ENCODE measurements at regions not wholly inside any gene's neighbourhood (a gene's known extent, or its start where the extent isn't known, plus 50 kb on each side); places are given as distances from the start of the nearest gene placed in this dataset.

DNA sequence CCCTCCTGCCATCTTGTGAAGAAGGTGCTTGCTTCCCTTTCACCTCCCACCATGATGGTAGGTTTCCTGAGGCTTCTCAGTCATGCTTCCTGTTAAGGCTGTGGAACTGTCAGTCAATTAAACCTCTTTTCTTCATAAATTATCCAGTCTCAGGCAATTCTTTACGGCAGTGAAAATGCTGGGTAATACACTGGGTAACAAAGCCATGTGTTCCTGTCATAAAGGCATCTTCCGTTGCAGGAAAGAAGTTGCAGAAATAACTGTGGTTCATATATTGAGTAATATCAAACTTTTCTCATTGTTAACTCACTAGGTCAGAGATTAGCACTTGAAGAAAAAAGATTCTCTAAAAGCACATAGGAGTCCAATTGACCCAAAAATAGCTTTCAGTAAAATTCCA, 163.9 kb upstream of the HNMT start:
- Histone ChIP-seq H3K9me2 (no peaks in the 10 kb centered on the region), H3F3A (replicated peaks; ENCODE audit: insufficient read depth) (no peaks in the 10 kb centered on the region), H3K9ac (no peak overlapping the region), H3K4me2 (no peak overlapping the region), H2AFZ (ENCODE audit: low read depth) (no peak overlapping the region), H3K79me2 (ENCODE audit: insufficient read depth) (no peaks in the 10 kb centered on the region), H3K4me3 (ENCODE audit: low read depth in 2 of 2, low read length in 1 of 2) (no peak overlapping the region), H3K4me1 (ENCODE audit: control insufficient read depth in 1 of 2, insufficient read depth in 2 of 2, low read depth in 1 of 2, low read length in 1 of 2) (no peaks in the 10 kb centered on the region), H4K20me1 (ENCODE audit: insufficient read depth) (no peaks in the 10 kb centered on the region), H3K27ac (ENCODE audit: low read depth in 2 of 2, low read length in 1 of 2) (no peak overlapping the region), H3K36me3 (replicated peaks in 1 of 2; ENCODE audit: control insufficient read depth in 1 of 2, insufficient read depth in 2 of 2, low read length in 1 of 2) (no peaks in the 10 kb centered on the region), H3K9me3 (no peaks in the 10 kb centered on the region), H3K27me3 (ENCODE audit: insufficient read depth) (no peaks in the 10 kb centered on the region)
- POLR2A ChIA-PET = no interaction called here
- 18% methylated on average over 2 of the region's 2 CpGs for WGBS (ENCODE audit: low lambda C conversion rate)
- TF ChIP-seq TAF1 (IDR thresholded peaks at IDR 0.05; ENCODE audit: borderline replicate concordance, low read depth, low read length) = no peak
- CTCF ChIA-PET = no interaction called here
- no peak for DNase-seq

DNA sequence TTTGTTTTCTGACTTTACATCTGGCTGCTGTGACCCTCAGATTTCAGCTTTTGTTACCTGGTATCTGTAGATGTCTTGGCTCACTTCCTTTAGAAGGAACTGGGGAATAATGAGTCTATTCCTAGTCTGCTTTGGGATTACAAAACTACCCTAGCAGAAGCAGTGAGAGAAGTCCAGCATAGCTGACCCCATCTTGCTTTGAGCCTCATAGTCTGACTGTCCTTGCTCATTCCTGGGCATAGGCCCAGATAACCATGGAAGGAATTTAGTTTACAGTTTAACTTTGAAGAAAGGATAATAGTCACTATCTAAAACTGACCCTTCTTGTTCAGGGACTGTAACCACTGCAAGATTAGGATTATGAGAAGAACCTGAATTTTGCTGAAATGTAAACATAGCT, 163.0 kb upstream of the HNMT start:
- no peaks in the 10 kb centered on the region for H3K9me2 ChIP-seq
- no peak overlapping the region for H3K9ac ChIP-seq
- H3K4me2 ChIP-seq = no peak overlapping the region
- H2AFZ ChIP-seq (ENCODE audit: low read depth) = no peak overlapping the region
- TF ChIP-seq CHD2 (IDR thresholded peaks at IDR 0.05; ENCODE audit: low read length, partially characterized antibody) = no peak
- TF ChIP-seq, protein P1, sequence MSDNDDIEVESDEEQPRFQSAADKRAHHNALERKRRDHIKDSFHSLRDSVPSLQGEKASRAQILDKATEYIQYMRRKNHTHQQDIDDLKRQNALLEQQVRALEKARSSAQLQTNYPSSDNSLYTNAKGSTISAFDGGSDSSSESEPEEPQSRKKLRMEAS (IDR thresholded peaks at IDR 0.05; ENCODE audit: low read depth) = no peak
- TF ChIP-seq TCF12 (IDR thresholded peaks at IDR 0.05) = no peak
- no peak for TF ChIP-seq GABPA (IDR thresholded peaks at IDR 0.05; ENCODE audit: low read depth)
- no peak for TF ChIP-seq TEAD4 (IDR thresholded peaks at IDR 0.05; ENCODE audit: borderline replicate concordance, insufficient read depth)
- no peak for TF ChIP-seq RXRA (IDR thresholded peaks at IDR 0.05; ENCODE audit: borderline replicate concordance, low read depth)
- no peak for TF ChIP-seq GATA2 (CRISPR knock-in tag; IDR thresholded peaks at IDR 0.05)
- TF ChIP-seq FOXM1 (IDR thresholded peaks at IDR 0.05; ENCODE audit: low read depth) = no peak
- TF ChIP-seq RAD21 (IDR thresholded peaks at IDR 0.05; ENCODE audit: low read length) = no peak
- no peaks in the 10 kb centered on the region for H3K27me3 ChIP-seq (ENCODE audit: insufficient read depth)
- DNase-seq = no peak
- no peaks in the 10 kb centered on the region for H3K79me2 ChIP-seq (ENCODE audit: insufficient read depth)
- H4K20me1 ChIP-seq (ENCODE audit: insufficient read depth) = no peaks in the 10 kb centered on the region
- CTCF ChIA-PET = no interaction called here
- H3K4me3 ChIP-seq (ENCODE audit: low read depth in 2 of 2, low read length in 1 of 2) = no peak overlapping the region
- no peaks in the 10 kb centered on the region for H3F3A ChIP-seq (replicated peaks; ENCODE audit: insufficient read depth)
- no peaks in the 10 kb centered on the region for H3K36me3 ChIP-seq (replicated peaks in 1 of 2; ENCODE audit: control insufficient read depth in 1 of 2, insufficient read depth in 2 of 2, low read length in 1 of 2)
- no peaks in the 10 kb centered on the region for H3K9me3 ChIP-seq
- POLR2A ChIA-PET = no interaction called here
- H3K4me1 ChIP-seq (ENCODE audit: control insufficient read depth in 1 of 2, insufficient read depth in 2 of 2, low read depth in 1 of 2, low read length in 1 of 2) = no peaks in the 10 kb centered on the region
- no peak overlapping the region for H3K27ac ChIP-seq (ENCODE audit: low read depth in 2 of 2, low read length in 1 of 2)

DNA sequence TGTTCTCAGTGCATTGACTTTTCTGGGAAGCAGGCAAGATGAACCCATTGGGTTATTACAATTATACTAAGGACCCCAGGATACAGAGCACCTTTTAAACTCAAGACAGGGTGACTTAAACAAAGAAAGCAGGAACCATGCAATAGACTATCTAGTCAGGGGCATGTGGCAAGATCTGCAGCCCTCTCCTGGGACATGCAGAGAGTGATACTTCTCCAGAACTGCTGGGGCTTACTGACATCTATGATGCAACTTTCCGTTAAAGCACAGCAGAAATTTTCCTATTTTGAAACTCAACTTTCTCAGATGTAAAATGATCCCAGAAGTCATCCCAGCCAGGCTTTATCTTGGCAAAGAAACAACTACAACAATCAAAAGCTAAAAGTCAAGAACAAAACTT, 162.2 kb upstream of the HNMT start:
- H3K9me3 ChIP-seq = no peaks in the 10 kb centered on the region
- no peak overlapping the region for H3K9ac ChIP-seq
- no peak overlapping the region for H2AFZ ChIP-seq (ENCODE audit: low read depth)
- H3K79me2 ChIP-seq (ENCODE audit: insufficient read depth) = no peaks in the 10 kb centered on the region
- WGBS (ENCODE audit: low lambda C conversion rate) = 41% methylated on average over 1 of the region's 1 CpG
- H3K27me3 ChIP-seq (ENCODE audit: insufficient read depth) = no peaks in the 10 kb centered on the region
- no peak overlapping the region for H3K4me3 ChIP-seq (ENCODE audit: low read depth in 2 of 2, low read length in 1 of 2)
- no peaks in the 10 kb centered on the region for H3K36me3 ChIP-seq (replicated peaks in 1 of 2; ENCODE audit: control insufficient read depth in 1 of 2, insufficient read depth in 2 of 2, low read length in 1 of 2)
- ChIA-PET POLR2A (no interaction called here), CTCF (no interaction called here)
- H4K20me1 ChIP-seq (ENCODE audit: insufficient read depth) = no peaks in the 10 kb centered on the region
- H3K4me1 ChIP-seq (ENCODE audit: control insufficient read depth in 1 of 2, insufficient read depth in 2 of 2, low read depth in 1 of 2, low read length in 1 of 2) = no peaks in the 10 kb centered on the region
- H3F3A ChIP-seq (replicated peaks; ENCODE audit: insufficient read depth) = no peaks in the 10 kb centered on the region
- H3K9me2 ChIP-seq = no peaks in the 10 kb centered on the region
- no peak for DNase-seq
- H3K27ac ChIP-seq (ENCODE audit: low read depth in 2 of 2, low read length in 1 of 2) = no peak overlapping the region
- no peak overlapping the region for H3K4me2 ChIP-seq
- TF ChIP-seq EZH2phosphoT487 (IDR thresholded peaks at IDR 0.05; ENCODE audit: borderline replicate concordance, low read depth) (no peak), RCOR1 (IDR thresholded peaks at IDR 0.05; ENCODE audit: low read length) (no peak), RXRA (IDR thresholded peaks at IDR 0.05; ENCODE audit: borderline replicate concordance, low read depth) (no peak), EP300 (IDR thresholded peaks at IDR 0.05; ENCODE audit: borderline replicate concordance in 1 of 2, low read depth in 1 of 2, low read length in 1 of 2) (no peak)
- TF ChIP-seq, protein P2, sequence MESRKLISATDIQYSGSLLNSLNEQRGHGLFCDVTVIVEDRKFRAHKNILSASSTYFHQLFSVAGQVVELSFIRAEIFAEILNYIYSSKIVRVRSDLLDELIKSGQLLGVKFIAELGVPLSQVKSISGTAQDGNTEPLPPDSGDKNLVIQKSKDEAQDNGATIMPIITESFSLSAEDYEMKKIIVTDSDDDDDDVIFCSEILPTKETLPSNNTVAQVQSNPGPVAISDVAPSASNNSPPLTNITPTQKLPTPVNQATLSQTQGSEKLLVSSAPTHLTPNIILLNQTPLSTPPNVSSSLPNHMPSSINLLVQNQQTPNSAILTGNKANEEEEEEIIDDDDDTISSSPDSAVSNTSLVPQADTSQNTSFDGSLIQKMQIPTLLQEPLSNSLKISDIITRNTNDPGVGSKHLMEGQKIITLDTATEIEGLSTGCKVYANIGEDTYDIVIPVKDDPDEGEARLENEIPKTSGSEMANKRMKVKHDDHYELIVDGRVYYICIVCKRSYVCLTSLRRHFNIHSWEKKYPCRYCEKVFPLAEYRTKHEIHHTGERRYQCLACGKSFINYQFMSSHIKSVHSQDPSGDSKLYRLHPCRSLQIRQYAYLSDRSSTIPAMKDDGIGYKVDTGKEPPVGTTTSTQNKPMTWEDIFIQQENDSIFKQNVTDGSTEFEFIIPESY (IDR thresholded peaks at IDR 0.05; ENCODE audit: borderline replicate concordance, low read depth) = no peak
- TF ChIP-seq, protein P1 (IDR thresholded peaks at IDR 0.05; ENCODE audit: low read depth) = no peak
- TF ChIP-seq, protein P3, sequence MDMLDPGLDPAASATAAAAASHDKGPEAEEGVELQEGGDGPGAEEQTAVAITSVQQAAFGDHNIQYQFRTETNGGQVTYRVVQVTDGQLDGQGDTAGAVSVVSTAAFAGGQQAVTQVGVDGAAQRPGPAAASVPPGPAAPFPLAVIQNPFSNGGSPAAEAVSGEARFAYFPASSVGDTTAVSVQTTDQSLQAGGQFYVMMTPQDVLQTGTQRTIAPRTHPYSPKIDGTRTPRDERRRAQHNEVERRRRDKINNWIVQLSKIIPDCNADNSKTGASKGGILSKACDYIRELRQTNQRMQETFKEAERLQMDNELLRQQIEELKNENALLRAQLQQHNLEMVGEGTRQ (IDR thresholded peaks at IDR 0.05; ENCODE audit: borderline replicate concordance, low read depth, low read length) = no peak
- TF ChIP-seq, protein P4, sequence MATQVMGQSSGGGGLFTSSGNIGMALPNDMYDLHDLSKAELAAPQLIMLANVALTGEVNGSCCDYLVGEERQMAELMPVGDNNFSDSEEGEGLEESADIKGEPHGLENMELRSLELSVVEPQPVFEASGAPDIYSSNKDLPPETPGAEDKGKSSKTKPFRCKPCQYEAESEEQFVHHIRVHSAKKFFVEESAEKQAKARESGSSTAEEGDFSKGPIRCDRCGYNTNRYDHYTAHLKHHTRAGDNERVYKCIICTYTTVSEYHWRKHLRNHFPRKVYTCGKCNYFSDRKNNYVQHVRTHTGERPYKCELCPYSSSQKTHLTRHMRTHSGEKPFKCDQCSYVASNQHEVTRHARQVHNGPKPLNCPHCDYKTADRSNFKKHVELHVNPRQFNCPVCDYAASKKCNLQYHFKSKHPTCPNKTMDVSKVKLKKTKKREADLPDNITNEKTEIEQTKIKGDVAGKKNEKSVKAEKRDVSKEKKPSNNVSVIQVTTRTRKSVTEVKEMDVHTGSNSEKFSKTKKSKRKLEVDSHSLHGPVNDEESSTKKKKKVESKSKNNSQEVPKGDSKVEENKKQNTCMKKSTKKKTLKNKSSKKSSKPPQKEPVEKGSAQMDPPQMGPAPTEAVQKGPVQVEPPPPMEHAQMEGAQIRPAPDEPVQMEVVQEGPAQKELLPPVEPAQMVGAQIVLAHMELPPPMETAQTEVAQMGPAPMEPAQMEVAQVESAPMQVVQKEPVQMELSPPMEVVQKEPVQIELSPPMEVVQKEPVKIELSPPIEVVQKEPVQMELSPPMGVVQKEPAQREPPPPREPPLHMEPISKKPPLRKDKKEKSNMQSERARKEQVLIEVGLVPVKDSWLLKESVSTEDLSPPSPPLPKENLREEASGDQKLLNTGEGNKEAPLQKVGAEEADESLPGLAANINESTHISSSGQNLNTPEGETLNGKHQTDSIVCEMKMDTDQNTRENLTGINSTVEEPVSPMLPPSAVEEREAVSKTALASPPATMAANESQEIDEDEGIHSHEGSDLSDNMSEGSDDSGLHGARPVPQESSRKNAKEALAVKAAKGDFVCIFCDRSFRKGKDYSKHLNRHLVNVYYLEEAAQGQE (IDR thresholded peaks at IDR 0.05; ENCODE audit: low read depth, low read length) = no peak
